OCI-LY3 (cell line): ENCODE measurements at regions not wholly inside any gene's neighbourhood (a gene's known extent, or its start where the extent isn't known, plus 50 kb on each side); places are given as distances from the start of the nearest gene placed in this dataset.

ENCODE experiments used
- EZH2phosphoT487 ChIP-seq: fragments of 200-600 bp; shearing (Covaris generic); IDR thresholded peaks from 2 replicates; pipeline ENCODE4 v1.6.1; 2018; ENCODE audit warnings: antibody characterized with exemption, mixed run types, low read depth
- TF ChIP-seq, protein P1 (sequence below): fragments of 200-600, 300-600 bp; sonication (generic); IDR thresholded peaks from 2 replicates; pipeline ENCODE4 v1.5.1; 2014; ENCODE audit warnings: antibody characterized with exemption, low read length, low read depth

DNA sequence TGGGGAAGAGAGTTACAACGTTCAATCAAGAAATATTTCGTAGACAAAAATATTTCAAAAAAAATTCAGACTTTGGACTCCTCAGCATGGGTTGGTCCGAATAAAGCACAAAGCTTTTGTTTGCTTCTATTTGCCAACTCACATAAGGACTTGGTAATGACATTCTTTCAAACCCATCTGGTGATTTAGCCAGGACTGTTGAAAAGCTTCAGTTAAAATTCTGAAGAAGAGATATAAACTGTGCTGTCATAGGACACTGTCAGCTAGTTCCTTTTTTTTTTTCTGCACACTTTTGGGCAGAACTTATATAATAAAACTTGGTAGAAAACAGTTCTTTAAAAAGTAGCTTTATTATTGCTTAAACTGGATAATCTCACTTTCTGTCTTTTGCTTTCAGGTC, 660.8 kb upstream of the SGO1 start:
- TF ChIP-seq, protein P1, sequence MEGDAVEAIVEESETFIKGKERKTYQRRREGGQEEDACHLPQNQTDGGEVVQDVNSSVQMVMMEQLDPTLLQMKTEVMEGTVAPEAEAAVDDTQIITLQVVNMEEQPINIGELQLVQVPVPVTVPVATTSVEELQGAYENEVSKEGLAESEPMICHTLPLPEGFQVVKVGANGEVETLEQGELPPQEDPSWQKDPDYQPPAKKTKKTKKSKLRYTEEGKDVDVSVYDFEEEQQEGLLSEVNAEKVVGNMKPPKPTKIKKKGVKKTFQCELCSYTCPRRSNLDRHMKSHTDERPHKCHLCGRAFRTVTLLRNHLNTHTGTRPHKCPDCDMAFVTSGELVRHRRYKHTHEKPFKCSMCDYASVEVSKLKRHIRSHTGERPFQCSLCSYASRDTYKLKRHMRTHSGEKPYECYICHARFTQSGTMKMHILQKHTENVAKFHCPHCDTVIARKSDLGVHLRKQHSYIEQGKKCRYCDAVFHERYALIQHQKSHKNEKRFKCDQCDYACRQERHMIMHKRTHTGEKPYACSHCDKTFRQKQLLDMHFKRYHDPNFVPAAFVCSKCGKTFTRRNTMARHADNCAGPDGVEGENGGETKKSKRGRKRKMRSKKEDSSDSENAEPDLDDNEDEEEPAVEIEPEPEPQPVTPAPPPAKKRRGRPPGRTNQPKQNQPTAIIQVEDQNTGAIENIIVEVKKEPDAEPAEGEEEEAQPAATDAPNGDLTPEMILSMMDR: no peak
- TF ChIP-seq EZH2phosphoT487: no peak
